Chondrocyte (in vitro differentiated cells): ENCODE measurements at regions not wholly inside any gene's neighbourhood (a gene's known extent, or its start where the extent isn't known, plus 50 kb on each side); places are given as distances from the start of the nearest gene placed in this dataset.

Experiments used
- DNase-seq: peaks from one replicate; pipeline ENCODE4 v3.0.0; 2021; ENCODE audit warnings: mixed read lengths, low spot score
- H3K27ac Mint-ChIP-seq: one replicate; pipeline ENCODE4 v1.8.0; 2021; ENCODE audit warnings: mild to moderate bottlenecking, moderate library complexity, mixed read lengths; ENCODE audit not compliant: unreplicated experiment
- H3K27me3 Mint-ChIP-seq: 2 replicates; pipeline ENCODE4 v1.8.0; 2021; ENCODE audit warnings: low read depth, mixed read lengths
- H3K36me3 Mint-ChIP-seq: 2 replicates; pipeline ENCODE4 v1.8.0; 2021; ENCODE audit warnings: low read depth, mixed read lengths
- H3K4me1 Mint-ChIP-seq: 2 replicates; pipeline ENCODE4 v1.8.0; 2021; ENCODE audit warnings: low read depth, mild to moderate bottlenecking, mixed read lengths
- H3K4me3 Mint-ChIP-seq: one replicate; pipeline ENCODE4 v1.8.0; 2021; ENCODE audit warnings: mild to moderate bottlenecking, moderate library complexity, mixed read lengths; ENCODE audit not compliant: unreplicated experiment
- H3K9me3 Mint-ChIP-seq: 2 replicates; pipeline ENCODE4 v1.8.0; 2021; ENCODE audit warnings: low read depth, mixed read lengths
- CTCF ChIP-seq: fragments of 200-600 bp; sonication (generic); IDR thresholded peaks from 2 replicates; pipeline ENCODE4 v1.5.0; 2021; ENCODE audit warnings: antibody characterized with exemption, mild to moderate bottlenecking, moderate library complexity

DNA sequence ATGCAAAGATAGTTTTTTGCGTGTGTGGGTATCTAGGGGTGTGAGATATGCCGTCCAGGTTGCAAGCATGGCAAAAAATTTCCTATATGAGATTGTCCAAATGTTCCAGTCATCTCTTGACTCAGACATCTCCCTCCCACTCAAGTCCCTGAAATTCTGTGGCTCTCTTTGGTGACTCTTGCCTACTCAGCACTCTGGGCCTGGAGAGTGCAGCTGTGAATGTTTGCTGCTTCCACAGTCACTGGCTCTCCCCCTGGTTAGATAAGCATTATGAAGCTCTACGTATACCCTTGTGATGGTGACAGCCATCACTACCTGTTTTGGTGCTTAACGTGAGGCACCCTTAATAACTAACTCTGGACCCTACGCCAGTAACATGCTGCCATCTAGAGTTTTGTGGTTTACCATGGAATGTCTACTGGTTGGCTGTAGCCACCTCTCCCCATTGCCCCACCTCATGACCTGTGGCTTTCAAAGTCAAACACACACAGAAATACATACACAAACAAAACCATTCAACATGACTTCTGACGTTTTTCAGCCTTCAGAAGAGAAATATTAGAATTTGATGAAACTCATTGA lies 621.9 kb upstream of the CITED2 start:
- Mint-ChIP-seq H3K27ac (no peak overlapping the region), H3K9me3 (peaks cover 9% of the 10 kb centered on the region), H3K36me3 (no peaks in the 10 kb centered on the region), H3K4me1 (peaks cover 21% of the 10 kb centered on the region), H3K27me3 (no peaks in the 10 kb centered on the region), H3K4me3 (no peak overlapping the region)
- peak; percentile 32 for TF ChIP-seq CTCF
- DNase-seq, result no peak

- Mint-ChIP-seq H3K4me1 (peaks cover 28% of the 10 kb centered on the region), H3K27ac (no peak overlapping the region), H3K36me3 (no peaks in the 10 kb centered on the region), H3K27me3 (no peaks in the 10 kb centered on the region), H3K9me3 (peaks cover 9% of the 10 kb centered on the region), H3K4me3 (no peak overlapping the region)
- no peak for TF ChIP-seq CTCF
- DNase-seq, result no peak
Observed at GRCh38 chr6:139994998-139995397, 620.5 kb upstream of the CITED2 start.

GRCh38 chr6:139990856-139991465 lies 616.5 kb upstream of the CITED2 start:
- Mint-ChIP-seq H3K27ac (peak overlapping the region; percentile 82), H3K9me3 (peaks cover 16% of the 10 kb centered on the region), H3K4me3 (no peak overlapping the region), H3K4me1 (peaks cover 21% of the 10 kb centered on the region), H3K27me3 (no peaks in the 10 kb centered on the region), H3K36me3 (no peaks in the 10 kb centered on the region)
- TF ChIP-seq CTCF, result no peak
- no peak for DNase-seq

- TF ChIP-seq CTCF, result no peak
- Mint-ChIP-seq H3K27ac (peak overlapping the region; percentile 82), H3K36me3 (no peaks in the 10 kb centered on the region), H3K4me3 (no peak overlapping the region), H3K4me1 (peaks cover 25% of the 10 kb centered on the region), H3K9me3 (peaks cover 16% of the 10 kb centered on the region), H3K27me3 (no peaks in the 10 kb centered on the region)
- no peak for DNase-seq
Observed at GRCh38 chr6:139990026-139990686, 615.7 kb upstream of the CITED2 start.

DNA sequence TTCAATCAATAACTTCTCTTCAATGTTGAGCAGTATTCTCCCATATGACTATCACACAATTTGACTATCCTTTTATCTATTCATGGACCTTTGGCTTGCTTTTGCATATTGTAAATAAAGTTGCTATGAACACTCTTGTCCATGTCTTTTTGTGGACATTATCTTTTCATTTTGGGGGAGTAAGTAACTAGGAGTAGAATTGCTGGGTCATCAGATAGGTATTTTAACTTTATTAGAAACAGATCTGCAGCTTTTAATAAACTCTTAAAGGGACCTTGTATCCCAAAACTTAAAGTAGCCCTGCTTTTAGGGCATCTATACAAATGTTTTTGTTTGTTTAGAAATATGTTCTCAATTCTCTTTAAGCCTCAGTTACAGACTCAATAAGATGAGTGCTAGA lies 614.2 kb upstream of the CITED2 start:
- no peak for TF ChIP-seq CTCF
- H3K4me1 Mint-ChIP-seq, result peaks cover 35% of the 10 kb centered on the region
- no peak for DNase-seq
- peaks cover 10% of the 10 kb centered on the region for H3K9me3 Mint-ChIP-seq
- H3K36me3 Mint-ChIP-seq, result no peaks in the 10 kb centered on the region
- no peaks in the 10 kb centered on the region for H3K27me3 Mint-ChIP-seq
- no peak overlapping the region for H3K4me3 Mint-ChIP-seq
- H3K27ac Mint-ChIP-seq, result no peak overlapping the region
